ENCODE measurements at regions not wholly inside any gene's neighbourhood (a gene's known extent, or its start where the extent isn't known, plus 50 kb on each side); places are given as distances from the start of the nearest gene placed in this dataset.
A peak's percentile ranks its signal among the peaks of the same experiment; 100 is the strongest.

DNA sequence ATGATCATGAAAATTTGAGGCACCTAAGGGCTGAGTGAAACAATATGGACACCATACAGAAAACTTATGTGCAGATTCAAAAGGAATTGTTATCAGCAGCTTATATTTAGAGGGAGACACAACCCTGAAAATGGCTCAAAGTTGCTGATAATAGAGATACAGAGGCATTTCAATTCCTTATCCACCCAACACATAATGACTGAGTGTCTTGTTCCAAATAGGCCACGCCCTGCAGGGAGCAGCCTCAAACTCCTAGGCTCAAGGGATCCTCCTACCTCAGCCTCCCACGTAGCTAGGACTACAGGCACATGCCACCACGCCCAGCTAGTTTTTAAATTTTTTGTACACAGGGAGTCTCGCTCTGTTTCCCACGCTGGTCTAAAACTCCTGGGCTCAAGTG lies 79.0 kb downstream of the LBH start:
- no peak for DNase-seq (ENCODE audit: low read depth, low spot score)

DNA sequence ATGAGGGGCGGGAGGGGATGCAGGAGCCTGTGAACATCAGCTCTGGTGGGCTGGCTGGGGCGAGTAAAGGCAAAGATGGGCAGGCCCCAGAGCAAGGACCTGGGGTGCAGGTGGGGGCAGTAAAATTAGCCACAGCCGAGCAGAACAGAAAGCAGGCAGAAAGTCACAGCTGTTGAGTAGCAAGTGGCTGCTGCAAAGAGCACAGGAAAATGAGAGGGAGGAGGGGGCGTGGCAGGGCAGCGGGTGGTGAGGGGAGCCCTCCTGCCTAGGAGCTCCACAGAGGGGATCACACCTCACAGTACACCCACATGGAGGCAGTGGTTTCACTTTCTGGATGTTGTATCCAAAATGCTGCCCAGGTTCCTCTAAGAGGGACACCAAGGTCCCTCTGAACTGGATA lies 79.6 kb downstream of the LBH start:
- no peak for DNase-seq (ENCODE audit: low read depth, low spot score)

DNA sequence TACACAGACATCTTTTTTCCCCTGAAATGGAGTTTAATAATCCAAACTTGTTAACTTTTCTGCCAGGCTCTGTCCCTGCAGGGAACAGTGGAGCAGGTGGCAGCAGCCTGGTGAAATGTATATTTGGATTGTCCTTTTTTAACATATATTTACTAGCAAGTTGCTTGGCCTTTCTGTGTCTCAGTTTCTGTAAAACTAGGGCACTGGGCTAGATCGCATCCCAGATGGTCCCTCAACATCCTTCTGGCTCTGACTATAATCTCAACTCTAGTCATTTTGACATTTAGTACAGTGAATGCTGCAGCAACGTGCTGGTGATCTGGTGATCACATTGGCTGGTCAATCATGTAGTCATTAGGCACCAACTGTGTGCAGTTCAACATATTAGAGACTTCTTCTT lies 80.4 kb downstream of the LBH start:
- no peak for DNase-seq (ENCODE audit: low read depth, low spot score)

DNA sequence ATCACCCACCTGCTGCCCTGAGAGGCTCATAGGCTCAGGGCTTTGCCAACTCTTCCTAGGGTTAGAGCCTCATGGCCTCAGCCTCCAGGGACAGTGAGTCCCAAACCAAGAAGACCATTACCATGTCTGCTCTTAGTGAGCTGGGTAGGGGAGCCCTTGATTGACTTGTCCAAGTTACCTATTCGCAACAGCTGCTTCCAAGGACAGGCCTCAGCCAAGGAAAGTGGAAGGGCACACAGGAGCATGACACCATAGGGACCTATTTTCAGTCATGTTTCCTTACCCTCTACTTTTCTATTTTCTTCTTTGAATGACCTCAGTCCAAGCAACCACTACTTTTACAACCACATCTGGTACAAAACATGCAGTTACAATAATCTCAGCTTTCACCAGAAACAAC lies 81.6 kb downstream of the LBH start:
- no peak for DNase-seq (ENCODE audit: low read depth, low spot score)

DNA sequence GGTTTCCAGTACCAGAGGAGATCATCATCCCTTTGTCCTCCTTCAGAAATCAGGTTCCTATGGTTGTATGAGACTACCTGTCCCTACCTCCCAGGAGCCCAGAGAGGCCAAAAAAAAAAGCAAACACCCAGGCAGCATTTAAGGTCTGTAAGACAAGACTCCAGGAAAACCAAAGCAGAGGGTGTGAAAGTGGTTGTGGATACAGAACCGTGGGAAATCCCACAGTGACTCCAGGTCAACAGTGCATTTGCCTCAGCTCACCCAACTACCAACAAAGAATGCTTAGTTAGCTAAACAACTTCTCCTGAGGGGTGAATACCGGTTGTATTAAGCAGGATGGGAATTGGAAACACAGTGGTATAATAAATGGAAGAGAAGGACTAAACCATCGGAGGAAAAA lies 83.6 kb downstream of the LBH start:
- DNase-seq (ENCODE audit: low read depth, low spot score), result no peak

DNA sequence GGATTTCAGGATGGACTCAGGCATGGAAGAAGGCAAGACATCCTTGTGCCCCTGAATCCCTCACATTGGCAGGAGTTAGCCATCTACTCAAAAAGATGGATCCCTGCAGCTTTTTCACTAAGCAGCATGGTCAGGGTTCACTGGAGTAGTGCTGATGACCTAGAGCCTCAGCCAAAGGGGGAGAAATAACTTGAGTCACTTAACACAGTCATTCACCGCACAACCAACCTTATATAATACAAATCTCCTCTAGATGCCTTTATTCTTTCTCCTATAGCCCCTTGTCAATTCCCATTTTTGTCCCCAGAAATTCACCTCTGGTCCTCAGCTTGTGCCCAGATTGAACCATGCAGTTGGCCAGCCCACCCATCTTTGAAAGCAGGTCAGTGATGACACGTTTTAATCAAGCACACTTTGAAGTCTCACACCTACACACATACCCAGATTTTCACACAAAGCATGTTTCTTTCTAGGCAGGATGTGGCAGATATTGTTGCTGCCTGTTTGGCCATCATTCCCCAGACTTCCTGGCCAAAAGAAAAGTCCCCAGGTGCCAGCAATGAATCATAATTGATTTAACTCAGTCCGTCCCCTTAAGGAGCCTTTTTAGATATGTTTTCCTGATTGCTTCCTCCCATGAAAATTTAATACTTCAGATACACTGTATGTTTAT lies 84.2 kb downstream of the LBH start:
- DNase-seq (ENCODE audit: low read depth, low spot score), result no peak

DNA sequence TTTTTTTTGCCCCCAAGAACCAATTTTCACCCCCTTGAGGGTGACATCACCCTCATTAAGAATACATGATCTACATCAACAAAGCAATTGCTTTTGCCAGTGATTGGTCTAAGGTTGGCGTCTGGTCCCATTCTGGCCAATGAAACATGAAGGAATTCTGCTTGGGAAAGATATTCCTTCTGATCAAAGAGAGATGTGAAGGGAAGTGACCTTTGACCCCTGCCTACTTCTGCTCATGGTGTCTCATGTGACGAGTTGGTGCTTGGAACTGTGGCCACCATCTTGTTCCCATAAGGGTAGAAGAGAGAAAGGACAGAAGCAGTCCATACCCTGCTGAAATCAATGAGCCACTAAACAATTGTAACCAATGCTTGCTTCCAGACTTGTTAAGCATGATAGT lies 85.1 kb downstream of the LBH start:
- DNase-seq (ENCODE audit: low read depth, low spot score), result no peak

DNA sequence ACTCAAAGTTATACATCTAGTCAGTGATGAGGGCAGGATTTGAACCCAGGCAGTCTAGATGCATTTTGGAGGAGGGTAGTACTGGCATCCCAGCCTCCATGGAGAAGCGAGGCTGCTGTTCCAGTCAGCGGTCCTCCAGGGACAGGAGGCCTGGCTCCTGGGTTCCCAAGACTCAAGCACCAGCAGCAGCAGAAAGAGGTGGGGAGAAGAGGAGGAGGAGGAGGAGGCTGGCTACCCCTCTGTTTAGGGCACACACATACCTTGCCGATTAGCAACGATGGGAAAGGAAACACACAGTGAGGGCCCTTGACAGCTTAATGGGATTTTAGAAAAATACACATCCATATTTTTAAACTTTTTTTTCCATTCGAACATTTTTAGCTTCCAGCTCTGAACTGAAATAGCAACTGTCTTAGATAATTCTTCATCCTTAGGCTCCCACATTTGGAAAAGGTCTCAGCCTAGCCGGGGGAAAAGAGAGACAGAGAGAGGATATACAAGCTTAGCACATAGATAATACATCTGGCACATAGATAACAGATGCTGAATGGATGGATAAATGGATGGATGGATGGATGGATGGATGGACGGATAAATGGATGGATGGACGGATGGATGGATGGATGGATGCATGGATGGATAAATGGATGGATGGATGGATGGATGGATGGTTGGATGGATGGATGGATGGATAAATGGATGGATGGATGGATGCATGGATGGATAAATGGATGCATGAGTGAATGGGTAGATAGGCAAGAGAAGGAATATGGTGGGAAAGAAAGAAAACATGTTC lies 87.9 kb downstream of the LBH start:
- DNase-seq (ENCODE audit: low read depth, low spot score), result no peak

DNA sequence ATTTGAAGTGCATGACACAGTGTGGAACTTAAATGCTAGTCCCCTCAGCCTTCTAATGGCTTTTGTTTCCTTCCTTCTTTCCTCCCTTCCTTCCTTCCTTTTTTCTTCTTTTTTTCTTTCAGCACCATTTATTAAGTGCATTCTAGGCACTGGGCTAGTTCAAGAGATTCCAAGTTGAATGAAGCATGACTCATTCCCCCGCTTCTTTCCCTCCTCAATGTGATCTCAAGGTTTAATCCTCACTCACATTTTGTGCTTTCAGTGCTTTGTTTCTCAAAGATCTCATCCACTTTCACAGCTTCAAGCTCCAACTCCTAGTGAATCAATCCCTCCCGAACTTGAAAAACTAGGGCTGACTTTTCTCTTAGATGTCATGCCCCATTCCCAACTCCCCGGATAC lies 90.1 kb downstream of the LBH start:
- no peak for DNase-seq (ENCODE audit: low read depth, low spot score)

DNA sequence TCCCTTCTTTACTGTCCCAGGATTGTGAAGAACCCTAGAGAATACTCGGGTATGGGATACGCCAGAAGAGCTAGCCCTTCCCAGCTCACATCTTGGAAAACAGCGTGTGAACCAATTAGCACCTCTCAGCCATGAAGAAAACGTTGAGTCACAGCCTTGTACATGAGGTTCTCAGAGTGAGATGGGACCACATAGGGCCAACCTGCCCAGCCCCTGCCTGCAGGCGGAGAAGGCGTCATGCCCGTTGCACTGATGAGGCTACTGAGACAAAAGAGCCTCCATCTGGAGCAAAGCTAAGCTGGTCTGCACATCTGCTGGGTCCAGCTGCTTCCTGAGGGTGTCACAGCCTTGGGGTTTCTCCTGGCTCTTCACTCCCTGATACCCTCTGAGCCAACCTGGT lies 92.2 kb downstream of the LBH start:
- no peak for DNase-seq (ENCODE audit: low read depth, low spot score)

DNA sequence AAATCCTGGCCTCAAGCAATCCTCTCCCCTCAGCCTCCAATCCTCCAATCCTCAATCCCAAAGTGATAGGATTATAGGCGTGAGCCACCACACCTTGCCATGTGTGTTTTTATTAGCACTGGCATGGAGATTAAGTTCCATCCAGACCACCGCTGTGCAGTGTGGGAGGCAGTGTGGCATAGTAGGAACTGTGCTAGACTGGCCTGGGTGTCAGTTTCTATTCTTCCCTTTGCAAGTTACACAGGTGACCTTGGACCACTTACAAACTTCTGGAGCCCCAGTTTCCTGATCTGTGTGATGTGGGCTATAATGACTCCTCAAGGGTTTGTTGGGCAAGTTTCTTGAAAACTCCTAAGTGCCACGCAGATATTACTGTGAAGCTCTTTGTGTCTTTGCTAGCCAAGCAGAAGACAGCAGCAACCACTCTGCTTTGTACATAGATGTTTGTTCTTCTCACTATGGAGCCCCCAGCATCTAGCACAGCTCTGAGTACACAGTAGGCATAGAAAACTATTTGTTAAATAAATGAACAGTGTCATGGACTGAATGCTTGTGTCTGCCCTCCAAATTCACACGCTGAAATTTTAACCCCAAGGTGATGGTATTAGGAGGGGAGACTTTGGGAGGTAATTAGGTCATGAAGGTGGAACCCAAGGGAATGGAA lies 93.0 kb downstream of the LBH start:
- DNase-seq (ENCODE audit: low read depth, low spot score), result no peak

DNA sequence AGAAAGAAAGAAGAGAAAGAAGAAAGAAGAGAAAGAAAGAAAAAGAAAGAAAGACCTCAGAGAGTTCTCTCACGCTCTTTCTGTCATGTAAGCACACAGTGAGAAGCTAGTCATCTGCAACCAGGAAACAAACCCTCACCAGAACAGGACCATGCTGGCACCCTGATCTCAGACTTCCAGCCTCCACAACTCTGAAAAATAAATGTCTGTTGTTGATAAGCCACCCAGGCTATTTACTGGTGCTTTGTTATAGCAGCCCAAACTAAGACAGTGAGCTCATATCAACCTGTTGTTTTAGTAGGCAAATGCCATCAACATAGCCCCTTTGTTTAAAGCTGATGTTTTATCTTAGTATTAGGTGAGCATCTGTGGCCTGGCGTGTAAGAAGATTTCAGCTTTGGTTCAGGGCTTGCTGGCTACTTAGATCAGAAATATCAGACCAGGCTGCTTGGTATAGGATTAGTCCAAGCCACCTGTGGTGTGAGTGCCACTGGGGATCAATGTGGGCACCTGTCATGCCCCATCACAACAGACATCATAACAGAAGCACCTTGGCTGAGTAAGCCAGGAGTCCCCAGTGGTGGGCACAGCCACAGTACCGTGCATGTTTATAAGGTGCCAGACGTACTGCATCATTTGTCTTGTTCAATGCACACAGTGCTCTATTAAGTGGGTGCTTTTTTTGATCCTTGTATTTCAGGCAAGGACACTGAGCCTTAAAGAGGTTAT lies 94.4 kb downstream of the LBH start:
- DNase-seq (ENCODE audit: low read depth, low spot score), result no peak

DNA sequence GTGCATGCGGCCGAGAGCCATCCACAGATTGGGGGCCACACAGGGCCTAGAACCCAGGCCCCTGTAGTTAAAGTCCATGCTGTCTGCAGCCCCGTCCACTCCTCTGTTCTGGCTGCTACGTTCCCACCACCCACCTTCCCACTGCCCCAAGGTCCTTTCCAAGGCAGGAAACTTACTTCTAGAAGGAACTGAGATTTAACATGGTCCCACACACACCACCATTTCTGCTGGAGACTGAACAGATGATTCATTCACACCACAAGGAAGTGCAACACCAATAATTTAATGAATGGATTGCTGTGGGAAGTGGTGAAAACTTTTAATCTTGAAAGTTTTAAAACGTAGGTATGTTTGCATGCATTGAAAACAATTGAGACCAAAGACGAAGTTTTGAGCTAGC lies 95.2 kb downstream of the LBH start:
- no peak for DNase-seq (ENCODE audit: low read depth, low spot score)

DNA sequence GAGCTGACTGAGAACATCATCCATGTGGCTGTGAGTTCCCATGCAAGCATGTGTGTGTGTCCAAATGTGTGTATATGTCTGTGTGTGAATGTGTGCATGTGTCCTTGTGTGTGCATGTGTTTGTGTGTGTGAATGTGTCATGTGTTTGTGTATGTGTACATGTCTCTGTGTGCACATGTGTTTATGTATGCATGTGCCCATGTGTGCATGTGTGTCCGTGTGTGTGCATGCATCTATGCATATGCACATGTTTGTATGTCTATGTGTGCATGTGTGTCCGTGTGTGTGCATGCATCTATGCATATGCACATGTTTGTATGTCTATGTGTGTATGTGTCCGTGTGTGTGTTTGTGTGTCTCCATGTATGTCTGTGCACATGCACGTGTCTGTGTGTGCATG lies 99.7 kb downstream of the LBH start:
- no peak for DNase-seq (ENCODE audit: low read depth, low spot score)

DNA sequence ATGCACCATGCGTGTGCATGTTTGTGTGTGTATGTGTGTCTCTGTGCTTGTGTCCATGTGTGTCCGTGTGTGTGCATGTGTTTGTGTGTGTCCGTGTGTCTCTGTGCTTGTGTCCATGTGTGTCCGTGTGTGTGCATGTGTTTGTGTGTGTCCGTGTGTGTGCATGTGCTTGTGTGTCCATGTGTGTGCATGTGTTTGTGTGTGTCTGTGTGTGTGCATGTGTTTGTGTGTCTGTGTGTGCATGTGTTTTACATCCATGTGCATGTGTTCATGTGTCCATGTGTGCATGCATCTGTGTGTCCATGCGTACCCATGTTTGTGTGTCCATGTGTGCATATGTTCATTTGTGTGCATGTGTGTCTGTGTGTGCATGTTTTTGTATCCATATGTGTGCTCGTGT lies 100.5 kb downstream of the LBH start:
- DNase-seq (ENCODE audit: low read depth, low spot score), result no peak

DNA sequence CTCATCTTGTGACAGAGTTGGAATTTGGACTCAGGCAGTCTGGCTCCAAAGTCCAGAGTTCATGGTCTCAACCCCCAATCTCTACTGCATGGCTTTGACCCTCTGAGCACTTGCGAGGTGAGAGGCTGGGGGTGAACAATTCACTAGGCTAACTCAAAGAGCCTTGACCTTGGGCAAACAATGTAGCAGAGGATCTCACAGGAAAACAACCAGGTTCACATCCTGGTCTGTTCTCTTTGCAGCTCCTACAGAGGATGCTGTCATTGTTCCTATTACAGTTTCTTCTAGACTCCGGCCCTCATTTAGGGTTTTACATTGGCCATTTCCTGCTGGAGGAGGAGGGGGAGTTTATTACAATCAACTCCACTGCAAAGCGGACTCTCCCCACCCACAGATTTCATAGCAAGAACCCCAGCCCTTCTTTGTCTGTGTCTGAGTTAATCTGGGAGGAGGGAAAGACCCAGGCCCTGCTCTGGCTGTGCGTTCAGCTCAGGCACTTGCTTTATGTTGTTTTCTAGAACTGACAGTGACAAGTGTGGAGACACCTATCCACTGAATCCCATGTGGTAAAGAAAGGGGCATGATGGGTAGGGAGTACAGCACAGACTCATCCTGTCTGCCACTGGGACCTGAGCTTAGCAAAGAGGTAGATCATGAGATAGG lies 101.6 kb downstream of the LBH start:
- no peak for DNase-seq (ENCODE audit: low read depth, low spot score)

DNA sequence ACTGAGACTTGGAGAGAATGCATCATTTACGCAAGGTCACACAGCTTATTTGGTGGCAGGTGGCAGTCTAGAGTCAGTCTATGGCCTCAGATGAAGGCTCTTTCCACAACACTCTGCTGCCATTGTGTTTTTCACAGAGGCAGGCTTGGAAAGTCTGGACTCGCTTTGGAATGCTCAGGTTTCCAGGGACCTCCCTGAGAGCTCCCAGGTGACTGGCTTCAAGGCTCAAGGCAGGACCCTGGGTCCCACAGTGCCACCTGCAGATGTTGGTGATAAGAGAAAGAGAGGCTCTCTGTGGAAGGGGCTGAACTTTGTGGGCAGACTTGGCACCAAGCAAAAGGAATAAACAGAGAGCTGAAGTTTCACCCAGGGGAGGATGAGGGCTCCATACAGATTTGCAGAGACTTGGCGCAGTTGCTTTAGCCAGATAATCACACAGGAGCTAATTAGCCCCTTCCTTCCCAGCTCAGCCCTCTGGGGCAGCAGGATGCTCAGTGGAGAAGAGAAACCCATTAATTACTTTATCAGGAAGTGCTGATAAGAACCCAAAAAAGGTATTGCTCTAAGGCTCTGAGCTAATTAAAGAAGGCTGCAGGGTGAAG lies 103.5 kb downstream of the LBH start:
- DNase-seq (ENCODE audit: low read depth, low spot score), result peak; percentile 66

DNA sequence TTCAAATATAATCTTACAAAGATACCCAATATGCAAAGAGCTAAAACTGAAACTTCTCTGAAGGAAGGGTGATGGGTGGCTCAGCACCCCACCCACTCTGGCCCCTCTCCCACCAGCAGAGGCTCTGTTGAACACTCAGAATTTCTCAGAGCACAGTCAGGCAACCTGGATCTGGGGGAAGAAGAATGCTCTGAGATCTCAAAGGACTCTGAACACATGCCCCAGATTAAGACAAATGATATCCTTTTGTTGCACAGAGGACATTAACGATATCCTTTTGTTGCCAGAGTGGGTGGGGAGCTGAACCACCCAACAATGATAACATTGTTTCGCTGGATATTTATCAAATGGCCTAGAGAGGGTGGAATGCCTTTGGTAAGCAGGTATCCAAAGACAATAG lies 104.8 kb downstream of the LBH start:
- DNase-seq (ENCODE audit: low read depth, low spot score), result no peak

DNA sequence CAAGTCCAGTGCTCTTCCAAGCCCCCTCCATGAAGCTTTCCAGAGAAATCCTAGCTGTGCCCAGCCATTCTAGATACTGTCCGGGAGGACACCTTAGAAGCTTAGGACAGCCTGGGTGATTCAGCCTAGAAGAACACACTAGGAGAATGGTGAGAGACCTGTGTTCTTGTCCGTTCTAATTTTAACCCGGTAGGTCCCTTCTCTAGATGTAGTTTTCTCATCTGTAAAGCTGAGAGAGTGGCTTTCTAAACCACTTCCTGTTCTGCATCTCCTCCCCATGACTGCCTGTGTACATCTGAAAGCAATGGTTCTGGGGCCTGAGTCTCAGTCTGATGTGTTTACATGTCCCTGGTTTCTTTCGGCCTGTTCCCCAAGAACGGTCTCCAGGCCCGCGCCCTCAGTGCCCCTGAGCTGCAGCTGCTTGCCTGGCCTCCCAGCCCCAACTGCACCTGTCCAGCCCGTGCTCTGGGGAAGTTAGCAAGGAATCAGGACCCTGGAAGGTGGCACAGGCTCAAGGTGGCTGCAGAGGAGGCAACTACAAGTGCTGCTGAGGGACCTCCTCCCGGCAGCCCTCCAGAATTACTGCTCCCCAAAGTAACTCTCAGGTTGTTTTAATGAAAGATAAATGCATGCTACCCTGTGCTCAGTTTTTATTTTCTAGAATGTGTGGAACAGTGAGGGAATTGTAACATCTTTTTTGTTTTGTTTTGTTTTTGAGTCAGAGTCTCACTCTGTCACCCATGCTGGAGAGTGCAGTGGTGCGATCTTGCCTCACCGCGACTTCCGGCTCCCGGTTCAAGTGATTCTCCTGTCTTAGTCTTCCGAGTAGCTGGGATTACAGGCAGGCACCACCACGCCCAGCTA lies 105.9 kb downstream of the LBH start:
- DNase-seq (ENCODE audit: low read depth, low spot score), result no peak

DNA sequence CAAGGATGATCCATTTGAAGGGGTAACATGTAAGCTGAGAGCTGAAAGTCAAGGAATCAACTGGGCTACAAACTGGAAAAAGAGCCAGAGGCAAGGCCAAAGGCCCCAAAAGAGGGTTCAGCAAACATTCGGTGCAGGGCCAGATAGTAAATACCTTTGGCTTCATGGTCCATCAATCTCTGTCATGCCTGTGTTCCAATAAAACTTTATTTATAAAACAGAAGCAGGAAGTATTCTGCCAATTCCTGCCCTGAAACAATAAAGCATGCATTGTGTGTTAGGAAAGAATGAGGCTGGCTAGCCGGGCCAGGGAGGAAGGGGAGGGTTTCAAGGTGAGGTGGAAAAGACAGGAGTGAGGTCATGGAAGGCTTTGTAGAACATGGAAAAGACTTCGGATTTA lies 107.1 kb downstream of the LBH start:
- no peak for DNase-seq (ENCODE audit: low read depth, low spot score)

Data from ELF-1 (cell line).